ENCODE measurements at regions not wholly inside any gene's neighbourhood (a gene's known extent, or its start where the extent isn't known, plus 50 kb on each side); places are given as distances from the start of the nearest gene placed in this dataset.

DNA sequence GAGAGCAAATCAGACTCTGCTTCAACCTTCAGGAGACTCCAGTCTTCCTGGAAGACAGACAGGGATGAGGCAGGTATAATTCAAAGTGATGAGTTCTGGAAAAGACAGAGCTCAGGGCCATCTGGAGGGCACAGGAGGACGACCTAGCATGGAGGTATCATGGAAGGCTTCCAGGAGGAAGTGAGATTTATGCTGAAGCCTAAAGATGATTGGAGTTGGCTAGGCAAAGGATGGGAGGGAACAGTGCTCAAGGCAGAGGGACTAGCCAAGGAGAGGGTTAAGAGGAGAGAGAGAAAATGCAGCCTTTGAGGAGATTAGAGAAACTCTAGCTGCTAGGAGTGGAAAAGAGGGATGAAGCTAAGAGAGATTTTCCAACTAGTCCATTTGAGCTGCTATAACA lies 438.5 kb downstream of the MED13L start:
- TF ChIP-seq EZH2 (IDR thresholded peaks at IDR 0.05; ENCODE audit: insufficient read depth, poor library complexity, severe bottlenecking) (no peak), EZH2phosphoT487 (IDR thresholded peaks at IDR 0.05; ENCODE audit: insufficient read depth, low read depth) (no peak)

All from GM23248 (cell line).